Osteoblast (primary cell): ENCODE measurements at regions not wholly inside any gene's neighbourhood (a gene's known extent, or its start where the extent isn't known, plus 50 kb on each side); places are given as distances from the start of the nearest gene placed in this dataset.

ENCODE experiments used
- DNase-seq: peaks from one replicate; pipeline ENCODE4 v3.0.0; 2011; ENCODE audit warnings: low spot score, mixed read lengths; ENCODE audit not compliant: insufficient read length; ENCODE audit errors: missing footprints
- H2AFZ ChIP-seq: 2 replicates; pipeline ENCODE4 v1.6.0; 2011; ENCODE audit warnings: mild to moderate bottlenecking, low read length
- H3K27ac ChIP-seq: 2 replicates; pipeline ENCODE4 v1.5.1; 2011; ENCODE audit warnings: mild to moderate bottlenecking, low read depth, low read length, moderate library complexity
- H3K27me3 ChIP-seq: 2 replicates; pipeline ENCODE4 v1.6.0; 2012; ENCODE audit warnings: mild to moderate bottlenecking, control low read depth, inconsistent platforms, low read length, moderate library complexity; ENCODE audit not compliant: insufficient read depth
- H3K36me3 ChIP-seq: 2 replicates; pipeline ENCODE4 v1.5.1; 2011; ENCODE audit warnings: mild to moderate bottlenecking, low read length, control low read depth, moderate library complexity; ENCODE audit not compliant: insufficient read depth
- H3K4me1 ChIP-seq: 2 replicates; pipeline ENCODE4 v1.5.1; 2011; ENCODE audit warnings: mild to moderate bottlenecking, low read length, control low read depth, moderate library complexity; ENCODE audit not compliant: insufficient read depth
- H3K4me2 ChIP-seq: 2 replicates; pipeline ENCODE4 v1.6.0; 2011; ENCODE audit warnings: mild to moderate bottlenecking, low read length; ENCODE audit not compliant: insufficient read depth
- H3K4me3 ChIP-seq: fragments of 200-600 bp; sonication (generic); 3 replicates; pipeline ENCODE4 v1.5.1; 2012; ENCODE audit warnings: mild to moderate bottlenecking, low read length, inconsistent platforms; ENCODE audit not compliant: insufficient read depth
- H3K79me2 ChIP-seq: 2 replicates; pipeline ENCODE4 v1.6.0; 2012; ENCODE audit warnings: mild to moderate bottlenecking, low read length, control low read depth, inconsistent platforms; ENCODE audit not compliant: insufficient read depth
- H3K9me3 ChIP-seq: 2 replicates; pipeline ENCODE4 v1.5.1; 2011; ENCODE audit warnings: low read depth, low read length, control low read depth
- H4K20me1 ChIP-seq: 2 replicates; pipeline ENCODE4 v1.6.0; 2012; ENCODE audit warnings: mild to moderate bottlenecking, low read length, control low read depth; ENCODE audit not compliant: insufficient read depth
- TF ChIP-seq, protein P1 (sequence below): IDR thresholded peaks from 2 replicates; pipeline ENCODE4 v1.5.1; 2011; ENCODE audit warnings: mild to moderate bottlenecking, low read depth, low read length, moderate library complexity; ENCODE audit errors: extremely low read depth

DNA sequence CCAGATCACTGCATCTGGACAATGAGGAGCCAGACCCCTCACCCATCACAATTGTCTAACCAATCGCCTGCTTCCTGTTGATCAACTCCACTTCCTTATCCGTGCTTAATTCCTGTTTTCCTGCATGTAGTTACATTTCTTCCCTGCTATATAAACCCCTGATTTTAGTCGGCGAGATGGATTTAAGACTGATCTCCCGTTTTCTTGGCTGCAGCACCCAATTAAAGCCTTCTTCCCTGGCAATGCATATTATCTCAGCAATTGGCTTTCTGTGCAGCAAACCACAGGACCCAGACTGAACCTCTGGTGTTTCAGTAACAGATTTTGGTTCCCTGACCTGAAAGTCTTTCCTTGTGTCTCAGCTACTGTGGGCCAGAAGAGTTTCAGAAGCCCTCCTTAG, 272.3 kb downstream of the IPO8 start:
- Histone ChIP-seq H3K79me2 (no peaks in the 10 kb centered on the region), H3K36me3 (no peaks in the 10 kb centered on the region), H3K27ac (no peak overlapping the region), H3K4me3 (no peak overlapping the region), H4K20me1 (no peaks in the 10 kb centered on the region), H3K27me3 (no peaks in the 10 kb centered on the region), H3K4me1 (peaks cover 12% of the 10 kb centered on the region), H2AFZ (no peak overlapping the region), H3K4me2 (no peak overlapping the region), H3K9me3 (no peaks in the 10 kb centered on the region)
- TF ChIP-seq, protein P1, sequence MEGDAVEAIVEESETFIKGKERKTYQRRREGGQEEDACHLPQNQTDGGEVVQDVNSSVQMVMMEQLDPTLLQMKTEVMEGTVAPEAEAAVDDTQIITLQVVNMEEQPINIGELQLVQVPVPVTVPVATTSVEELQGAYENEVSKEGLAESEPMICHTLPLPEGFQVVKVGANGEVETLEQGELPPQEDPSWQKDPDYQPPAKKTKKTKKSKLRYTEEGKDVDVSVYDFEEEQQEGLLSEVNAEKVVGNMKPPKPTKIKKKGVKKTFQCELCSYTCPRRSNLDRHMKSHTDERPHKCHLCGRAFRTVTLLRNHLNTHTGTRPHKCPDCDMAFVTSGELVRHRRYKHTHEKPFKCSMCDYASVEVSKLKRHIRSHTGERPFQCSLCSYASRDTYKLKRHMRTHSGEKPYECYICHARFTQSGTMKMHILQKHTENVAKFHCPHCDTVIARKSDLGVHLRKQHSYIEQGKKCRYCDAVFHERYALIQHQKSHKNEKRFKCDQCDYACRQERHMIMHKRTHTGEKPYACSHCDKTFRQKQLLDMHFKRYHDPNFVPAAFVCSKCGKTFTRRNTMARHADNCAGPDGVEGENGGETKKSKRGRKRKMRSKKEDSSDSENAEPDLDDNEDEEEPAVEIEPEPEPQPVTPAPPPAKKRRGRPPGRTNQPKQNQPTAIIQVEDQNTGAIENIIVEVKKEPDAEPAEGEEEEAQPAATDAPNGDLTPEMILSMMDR: no peak
- DNase-seq: no peak

DNA sequence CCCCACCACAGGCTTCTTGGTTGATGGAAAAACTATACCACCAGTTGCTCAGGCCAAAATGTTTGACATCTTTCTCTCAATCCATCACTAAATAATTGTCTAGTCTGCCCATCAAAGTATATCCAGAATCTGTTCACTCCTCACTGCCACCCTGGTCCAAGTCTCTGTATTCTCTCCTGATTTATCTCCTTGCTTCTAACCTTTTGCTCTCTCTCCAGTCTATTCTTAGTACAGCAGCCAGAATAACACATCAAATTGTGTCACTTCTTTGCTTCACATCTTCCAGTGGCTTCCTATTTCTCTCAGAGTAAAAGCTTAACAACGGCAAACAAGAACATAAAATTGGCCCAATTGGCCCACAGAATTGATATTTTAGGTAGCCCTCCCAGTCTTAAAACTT, 272.8 kb downstream of the IPO8 start:
- peak; percentile 8 for DNase-seq
- Histone ChIP-seq H4K20me1 (no peaks in the 10 kb centered on the region), H2AFZ (no peak overlapping the region), H3K27ac (no peak overlapping the region), H3K36me3 (no peaks in the 10 kb centered on the region), H3K4me3 (no peak overlapping the region), H3K27me3 (no peaks in the 10 kb centered on the region), H3K9me3 (no peaks in the 10 kb centered on the region), H3K4me2 (no peak overlapping the region), H3K4me1 (peaks cover 17% of the 10 kb centered on the region), H3K79me2 (no peaks in the 10 kb centered on the region)
- TF ChIP-seq, protein P1: no peak

- Histone ChIP-seq H3K36me3 (no peaks in the 10 kb centered on the region), H3K79me2 (no peaks in the 10 kb centered on the region), H3K4me3 (no peak overlapping the region), H4K20me1 (no peaks in the 10 kb centered on the region), H2AFZ (no peak overlapping the region), H3K9me3 (no peaks in the 10 kb centered on the region), H3K27ac (no peak overlapping the region), H3K4me2 (peak overlapping the region; percentile 20), H3K4me1 (peaks cover 32% of the 10 kb centered on the region), H3K27me3 (no peaks in the 10 kb centered on the region)
- TF ChIP-seq, protein P1: no peak
- peak; percentile 30 for DNase-seq
These were observed 275.1 kb downstream of the IPO8 start for GRCh38 chr12:30420561-30420960.

GRCh38 chr12:30417697-30418231, 277.9 kb downstream of the IPO8 start:
- no peaks in the 10 kb centered on the region for H3K9me3 ChIP-seq
- H3K27ac ChIP-seq: peak overlapping the region; percentile 93
- H2AFZ ChIP-seq: peak overlapping the region; percentile 83

More at GRCh38 chr12:30417697-30418231, 277.9 kb downstream of the IPO8 start:
- Histone ChIP-seq H3K36me3 (no peaks in the 10 kb centered on the region), H3K4me1 (peaks cover 32% of the 10 kb centered on the region), H3K27me3 (no peaks in the 10 kb centered on the region), H3K4me3 (peak overlapping the region; percentile 46), H3K4me2 (peak overlapping the region; percentile 83), H3K79me2 (no peaks in the 10 kb centered on the region), H4K20me1 (no peaks in the 10 kb centered on the region)
- TF ChIP-seq, protein P1: no peak
- peak; percentile 82 for DNase-seq
